Endothelial cell of umbilical vein (primary cell): ENCODE measurements at regions not wholly inside any gene's neighbourhood (a gene's known extent, or its start where the extent isn't known, plus 50 kb on each side); places are given as distances from the start of the nearest gene placed in this dataset.

Experiments used
- BruUV-seq: library from RNA; stranded (reverse); fragments of 400-500 nt; replicated peaks from 2 replicates; lab custom pipeline; 2021; lab: Mats Ljungman, UMichigan
- CTCF ChIA-PET: fragments of 300-600, 350-600 bp; sonication (Branson Sonifier 250); formaldehyde crosslinking; loops from one replicate; lab custom pipeline; 2021; ENCODE audit warnings: antibody characterized with exemption, inconsistent platforms; lab: Charles Lee
- POLR2A ChIA-PET: fragments of 300-600, 350-600 bp; sonication (Branson Sonifier 250); formaldehyde crosslinking; loops from one replicate; lab custom pipeline; 2021; ENCODE audit warnings: antibody characterized with exemption, inconsistent platforms; lab: Charles Lee
- DNase-seq: peaks from one replicate; pipeline ENCODE4 v3.0.0-alpha.2; 2011; ENCODE audit warnings: low read depth, low spot score
- FAIRE-seq: peaks from 2 replicates; lab custom pipeline; 2011; peaks lifted over from hg19 to GRCh38; lab: Jason Lieb, UNC
- H2AFZ ChIP-seq: 2 replicates; pipeline ENCODE4 v1.6.0; 2012; ENCODE audit warnings: low read depth, low read length, control low read depth, inconsistent platforms
- H3K27ac ChIP-seq: 2 replicates; pipeline ENCODE4 v1.5.1; 2011; ENCODE audit warnings: low read depth, mild to moderate bottlenecking, control low read depth, low read length, moderate library complexity; ENCODE audit not compliant: insufficient read depth
- H3K27me3 ChIP-seq, 2 experiments: 2 replicates each; pipeline versions ENCODE4 v1.6.0 to v1.6.1; 2011; ENCODE audit warnings: low read length in 2 of 2, mixed read lengths in 1 of 2; ENCODE audit not compliant: control insufficient read depth in 2 of 2, insufficient read depth in 2 of 2
- H3K36me3 ChIP-seq, 2 experiments: 2 replicates in 1 of 2; 3 replicates in 1 of 2; pipeline ENCODE4 v1.5.1; 2011; ENCODE audit warnings: low read length in 2 of 2, mild to moderate bottlenecking in 1 of 2, moderate library complexity in 1 of 2; ENCODE audit not compliant: control insufficient read depth in 2 of 2, insufficient read depth in 2 of 2; ENCODE audit errors: extremely low read depth in 1 of 2
- H3K4me1 ChIP-seq: 3 replicates; pipeline ENCODE4 v1.5.1; 2011; ENCODE audit warnings: mild to moderate bottlenecking, low read length; ENCODE audit not compliant: control insufficient read depth, insufficient read depth; ENCODE audit errors: extremely low read depth
- H3K4me2 ChIP-seq: 2 replicates; pipeline ENCODE4 v1.6.1; 2011; ENCODE audit warnings: low read length, control low read depth, mixed read lengths; ENCODE audit not compliant: insufficient read depth
- H3K4me3 ChIP-seq, 3 experiments: fragments of 200-600 bp in 1 of 3; sonication (generic), shearing (Covaris generic) in 1 of 3; replicated peaks in 1 of 3; 2 replicates each; pipeline ENCODE4 v1.5.1; 2011 to 2016; ENCODE audit warnings: control low read depth in 3 of 3, low read length in 3 of 3, mild to moderate bottlenecking in 2 of 3, inconsistent platforms in 1 of 3, low read depth in 1 of 3, moderate library complexity in 1 of 3; ENCODE audit not compliant: insufficient read depth in 1 of 3
- H3K79me2 ChIP-seq: 2 replicates; pipeline ENCODE4 v1.6.0; 2012; ENCODE audit warnings: low read length, inconsistent platforms; ENCODE audit not compliant: control insufficient read depth, insufficient read depth
- H3K9ac ChIP-seq: replicated peaks from 2 replicates; pipeline ENCODE3; 2011; ENCODE audit warnings: low read length, control low read depth; ENCODE audit not compliant: insufficient read depth; ENCODE audit errors: extremely low read depth
- H3K9me1 ChIP-seq: replicated peaks from 3 replicates; pipeline ENCODE4 v1.6.0; 2011; ENCODE audit warnings: mild to moderate bottlenecking, low read length; ENCODE audit not compliant: control insufficient read depth, insufficient read depth; ENCODE audit errors: extremely low read depth
- H3K9me3 ChIP-seq: replicated peaks from 2 replicates; pipeline ENCODE4 v1.5.1; 2012; ENCODE audit warnings: low read length, inconsistent platforms; ENCODE audit not compliant: control insufficient read depth, insufficient read depth
- H4K20me1 ChIP-seq: replicated peaks from 2 replicates; pipeline ENCODE3; 2011; ENCODE audit warnings: mild to moderate bottlenecking, low read length; ENCODE audit not compliant: control insufficient read depth, insufficient read depth; ENCODE audit errors: extremely low read depth
- CTCF ChIP-seq, 2 donors: IDR thresholded peaks; 1 replicate in 1 of 2; 2 replicates in 1 of 2; pipeline ENCODE4 v1.5.1; 2011; ENCODE audit warnings: low read length in 2 of 2, mild to moderate bottlenecking in 2 of 2, moderate library complexity in 2 of 2, control low read depth in 1 of 2, inconsistent platforms in 1 of 2, low read depth in 1 of 2; ENCODE audit not compliant: insufficient read depth in 1 of 2; ENCODE audit errors: extremely low read depth in 1 of 2
- EZH2 ChIP-seq: IDR thresholded peaks from 2 replicates; pipeline ENCODE4 v1.6.1; 2012; ENCODE audit warnings: borderline replicate concordance, low read depth, mild to moderate bottlenecking, moderate library complexity, low read length, inconsistent platforms; ENCODE audit not compliant: severe bottlenecking
- FOS ChIP-seq: IDR thresholded peaks from 2 replicates; pipeline ENCODE4 v1.6.1; 2011; ENCODE audit warnings: mild to moderate bottlenecking, low read length, moderate library complexity, borderline replicate concordance; ENCODE audit not compliant: insufficient read depth
- GATA2 ChIP-seq: IDR thresholded peaks from 2 replicates; pipeline ENCODE4 v1.7.0; 2011; ENCODE audit warnings: low read depth, mild to moderate bottlenecking, moderate library complexity, mixed read lengths, low read length; ENCODE audit not compliant: insufficient read length, insufficient read depth
- JUN ChIP-seq: IDR thresholded peaks from 2 replicates; pipeline ENCODE4 v1.6.1; 2011; ENCODE audit warnings: borderline replicate concordance, low read depth; ENCODE audit not compliant: insufficient read length, insufficient read depth
- MYC ChIP-seq: IDR thresholded peaks from one replicate; pipeline ENCODE4 v1.6.1; 2011; ENCODE audit warnings: mild to moderate bottlenecking, low read depth, low read length
- POLR2A ChIP-seq: IDR thresholded peaks from 2 replicates; pipeline ENCODE4 v1.6.1; 2012; ENCODE audit warnings: low read depth, mild to moderate bottlenecking, control low read depth, low read length
- POLR2AphosphoS5 ChIP-seq: IDR thresholded peaks from 2 replicates; pipeline ENCODE4 v1.6.1; 2012; ENCODE audit warnings: low read depth, mild to moderate bottlenecking, control low read depth, low read length, moderate library complexity; ENCODE audit not compliant: insufficient read depth
- dilution Hi-C: fragments of 300-500 bp; cut with MboI; formaldehyde crosslinking; loops from one replicate; pipeline ENCODE4 v1.15.0; 2019; ENCODE audit warnings: low sequenced_read_pairs; ENCODE audit not compliant: extremely low pct_ligation_motif_present
- intact Hi-C: fragments of 100-400 bp; cut with micrococcal nuclease; formaldehyde crosslinking; loops from one replicate; pipeline ENCODE4 v1.10.0; 2022
- TF ChIP-seq, protein P1 (sequence below): IDR thresholded peaks from 2 replicates; pipeline ENCODE4 v1.6.1; 2011; ENCODE audit not compliant: insufficient read depth, insufficient read length

DNA sequence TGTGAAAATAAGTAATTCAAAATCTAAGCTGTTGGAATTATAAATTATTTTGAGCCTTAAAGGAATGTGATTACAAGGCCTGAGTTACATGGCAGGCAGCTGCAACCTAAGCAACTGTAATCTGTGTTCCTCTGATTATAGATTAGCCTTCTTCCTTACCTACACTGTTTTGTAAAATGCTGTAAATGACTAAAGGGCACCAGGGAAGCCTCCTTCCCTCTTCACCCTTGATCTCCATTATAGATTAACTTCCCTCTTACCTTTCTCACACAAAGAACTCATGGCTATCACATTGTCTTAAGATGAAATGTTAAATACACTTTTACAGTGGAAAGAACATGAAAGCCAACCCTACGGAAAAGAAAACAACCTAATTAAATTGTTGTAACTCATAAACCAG lies 423.7 kb upstream of the KLF12 start:
- Histone ChIP-seq H4K20me1 (no peaks in the 10 kb centered on the region), H3K27ac (no peak overlapping the region), H3K4me1 (no peaks in the 10 kb centered on the region), H3K27me3 (peaks cover 0 to 2% of the 10 kb centered on the region in 2 experiments), H3K4me3 (no peak overlapping the region), H3K36me3 (no peaks in the 10 kb centered on the region), H3K9me3 (no peaks in the 10 kb centered on the region), H3K4me2 (no peak overlapping the region), H2AFZ (no peak overlapping the region), H3K9me1 (no peaks in the 10 kb centered on the region), H3K9ac (no peak overlapping the region), H3K79me2 (no peaks in the 10 kb centered on the region)
- dilution Hi-C loops (no loop called here), intact Hi-C loops (no loop called here)
- ChIA-PET CTCF (no interaction called here), POLR2A (no interaction called here)
- DNase-seq (no peak), FAIRE-seq (no peak)
- no TSS peak for BruUV-seq
- TF ChIP-seq, protein P1, sequence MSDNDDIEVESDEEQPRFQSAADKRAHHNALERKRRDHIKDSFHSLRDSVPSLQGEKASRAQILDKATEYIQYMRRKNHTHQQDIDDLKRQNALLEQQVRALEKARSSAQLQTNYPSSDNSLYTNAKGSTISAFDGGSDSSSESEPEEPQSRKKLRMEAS: no peak
- TF ChIP-seq CTCF (IDR thresholded peaks at IDR 0.05; ENCODE audit: extremely low read depth in 1 of 2, insufficient read depth in 1 of 2, low read depth in 1 of 2, low read length in 2 of 2) (no peak), FOS (no peak), POLR2AphosphoS5 (no peak), MYC (no peak), POLR2A (no peak), EZH2 (no peak), JUN (no peak), GATA2 (no peak)
